ENCODE measurements at regions not wholly inside any gene's neighbourhood (a gene's known extent, or its start where the extent isn't known, plus 50 kb on each side); places are given as distances from the start of the nearest gene placed in this dataset.

DNA sequence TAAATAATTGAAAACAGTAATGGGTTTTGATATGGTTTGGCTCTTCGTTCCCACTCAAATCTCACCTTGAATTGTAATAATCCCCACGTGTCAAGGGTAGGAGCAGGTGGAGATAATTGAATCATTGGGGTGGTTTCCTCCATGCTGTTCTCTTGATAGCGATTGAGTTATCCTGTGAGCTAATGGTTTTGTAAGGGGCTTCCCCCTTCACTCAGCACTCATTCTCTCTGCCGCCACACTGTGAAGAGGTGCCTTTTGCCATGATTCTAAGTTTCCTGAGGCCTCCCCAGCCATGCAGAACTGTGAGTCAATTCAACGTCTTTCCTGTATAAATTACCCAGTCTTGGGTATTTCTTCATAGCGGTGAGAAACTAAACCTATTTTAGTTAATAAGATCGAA, 551.7 kb upstream of the POT1 start:
- DNase-seq (no peak), ATAC-seq (no peak)
- TF ChIP-seq, protein P1, sequence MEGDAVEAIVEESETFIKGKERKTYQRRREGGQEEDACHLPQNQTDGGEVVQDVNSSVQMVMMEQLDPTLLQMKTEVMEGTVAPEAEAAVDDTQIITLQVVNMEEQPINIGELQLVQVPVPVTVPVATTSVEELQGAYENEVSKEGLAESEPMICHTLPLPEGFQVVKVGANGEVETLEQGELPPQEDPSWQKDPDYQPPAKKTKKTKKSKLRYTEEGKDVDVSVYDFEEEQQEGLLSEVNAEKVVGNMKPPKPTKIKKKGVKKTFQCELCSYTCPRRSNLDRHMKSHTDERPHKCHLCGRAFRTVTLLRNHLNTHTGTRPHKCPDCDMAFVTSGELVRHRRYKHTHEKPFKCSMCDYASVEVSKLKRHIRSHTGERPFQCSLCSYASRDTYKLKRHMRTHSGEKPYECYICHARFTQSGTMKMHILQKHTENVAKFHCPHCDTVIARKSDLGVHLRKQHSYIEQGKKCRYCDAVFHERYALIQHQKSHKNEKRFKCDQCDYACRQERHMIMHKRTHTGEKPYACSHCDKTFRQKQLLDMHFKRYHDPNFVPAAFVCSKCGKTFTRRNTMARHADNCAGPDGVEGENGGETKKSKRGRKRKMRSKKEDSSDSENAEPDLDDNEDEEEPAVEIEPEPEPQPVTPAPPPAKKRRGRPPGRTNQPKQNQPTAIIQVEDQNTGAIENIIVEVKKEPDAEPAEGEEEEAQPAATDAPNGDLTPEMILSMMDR (IDR thresholded peaks at IDR 0.05), result no peak
- H3K4me1 ChIP-seq, result no peaks in the 10 kb centered on the region
- no peaks in the 10 kb centered on the region for H3K27me3 ChIP-seq (ENCODE audit: insufficient read depth in 3 of 3, low read length in 2 of 3)
- no peak overlapping the region for H3K4me3 ChIP-seq
- WGBS, 3 donors, result 83 to 86% (median 85%) methylated on average over 7 of the region's 7 CpGs
- intact Hi-C loops (cut with DNase I), result no loop called here
- H3K36me3 ChIP-seq (ENCODE audit: insufficient read depth in 1 of 2, low read depth in 1 of 2), result no peaks in the 10 kb centered on the region
- H3K27ac ChIP-seq, result no peak overlapping the region
- H3K9me3 ChIP-seq, result no peaks in the 10 kb centered on the region

DNA sequence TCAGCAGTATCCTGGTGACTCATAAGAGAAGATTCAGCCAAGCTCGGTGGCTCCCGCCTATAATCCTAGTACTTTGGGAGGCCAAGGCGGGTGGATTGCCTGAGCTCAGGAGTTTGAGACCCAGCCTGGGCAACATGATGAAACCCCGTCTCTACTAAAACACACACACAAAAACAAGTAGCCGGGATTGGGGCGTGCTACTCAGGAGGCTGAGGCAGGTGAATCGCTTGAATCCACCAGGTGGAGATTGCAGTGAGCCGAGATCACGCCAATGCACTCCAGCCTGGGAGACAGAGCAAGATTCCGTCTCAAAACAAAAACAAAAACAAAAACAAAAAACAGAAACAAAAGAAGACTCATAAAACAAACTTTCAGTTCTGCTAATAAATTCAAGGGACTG, 551.1 kb upstream of the POT1 start:
- TF ChIP-seq, protein P1 (IDR thresholded peaks at IDR 0.05), result no peak
- ATAC-seq, result no peak
- Histone ChIP-seq H3K27me3 (ENCODE audit: insufficient read depth in 3 of 3, low read length in 2 of 3) (no peaks in the 10 kb centered on the region), H3K4me3 (no peak overlapping the region), H3K36me3 (ENCODE audit: insufficient read depth in 1 of 2, low read depth in 1 of 2) (no peaks in the 10 kb centered on the region), H3K4me1 (no peaks in the 10 kb centered on the region), H3K9me3 (no peaks in the 10 kb centered on the region), H3K27ac (no peak overlapping the region)
- intact Hi-C loops (cut with DNase I), result no loop called here
- DNase-seq, result no peak
- 93% methylated on average over 10 of the region's 10 CpGs for WGBS, 3 donors

GRCh38 chr7:125468855-125469174, 539.2 kb upstream of the POT1 start:
- H3K36me3 ChIP-seq (ENCODE audit: insufficient read depth in 1 of 2, low read depth in 1 of 2), result no peaks in the 10 kb centered on the region
- no peaks in the 10 kb centered on the region for H3K4me1 ChIP-seq
- TF ChIP-seq, protein P1 (IDR thresholded peaks at IDR 0.05), result no peak
- WGBS, 3 donors, result 93 to 95% (median 94%) methylated on average over 16 of the region's 16 CpGs
- ATAC-seq (no peak), DNase-seq (no peak)
- H3K27ac ChIP-seq, result no peak overlapping the region
- H3K4me3 ChIP-seq, result no peak overlapping the region
- intact Hi-C loops (cut with DNase I), result no loop called here
- H3K27me3 ChIP-seq (ENCODE audit: insufficient read depth in 3 of 3, low read length in 2 of 3), result peaks cover 0 to 2% (median 0%) of the 10 kb centered on the region in 3 donors
- H3K9me3 ChIP-seq, result no peaks in the 10 kb centered on the region

GRCh38 chr7:125467996-125468854, 538.6 kb upstream of the POT1 start:
- ATAC-seq (no peak), DNase-seq (no peak)
- WGBS, 3 donors, result 88 to 89% (median 89%) methylated on average over 17 of the region's 17 CpGs
- Histone ChIP-seq H3K4me1 (no peaks in the 10 kb centered on the region), H3K36me3 (ENCODE audit: insufficient read depth in 1 of 2, low read depth in 1 of 2) (no peaks in the 10 kb centered on the region), H3K27me3 (ENCODE audit: insufficient read depth in 3 of 3, low read length in 2 of 3) (peaks cover 0 to 2% (median 0%) of the 10 kb centered on the region in 3 donors), H3K27ac (no peak overlapping the region), H3K4me3 (no peak overlapping the region), H3K9me3 (no peaks in the 10 kb centered on the region)
- intact Hi-C loops (cut with DNase I), result no loop called here
- TF ChIP-seq, protein P1 (IDR thresholded peaks at IDR 0.05), result no peak

DNA sequence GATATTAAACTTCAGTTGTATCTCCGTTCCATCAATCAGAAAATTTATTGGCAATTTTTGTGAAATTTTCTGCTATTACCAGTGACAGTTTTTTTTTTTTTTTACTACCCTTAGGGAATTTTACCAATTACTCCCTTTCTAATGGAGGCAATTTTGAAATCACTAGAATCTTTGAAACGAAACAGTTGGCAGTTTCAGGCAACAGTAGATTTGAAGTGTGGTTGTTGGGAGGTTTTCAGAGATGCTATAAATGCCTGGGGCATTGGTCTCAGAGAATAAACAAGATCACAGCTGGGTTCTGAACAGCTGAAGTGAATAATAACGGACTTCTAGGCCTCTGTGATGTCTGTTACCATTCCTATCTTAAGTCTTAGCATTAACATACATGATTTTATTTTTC, 535.9 kb upstream of the POT1 start:
- Histone ChIP-seq H3K27me3 (ENCODE audit: insufficient read depth in 3 of 3, low read length in 2 of 3) (peaks cover 0 to 2% (median 0%) of the 10 kb centered on the region in 3 donors), H3K4me3 (no peak overlapping the region), H3K4me1 (no peaks in the 10 kb centered on the region), H3K27ac (no peak overlapping the region), H3K9me3 (no peaks in the 10 kb centered on the region), H3K36me3 (ENCODE audit: insufficient read depth in 1 of 2, low read depth in 1 of 2) (no peaks in the 10 kb centered on the region)
- TF ChIP-seq, protein P1 (IDR thresholded peaks at IDR 0.05), result no peak
- intact Hi-C loops (cut with DNase I), result no loop called here
- DNase-seq (no peak), ATAC-seq (no peak)
- 35 to 61% (median 52%) methylated on average over 3 of the region's 3 CpGs for WGBS, 3 donors
